HG03439 (cell line): ENCODE measurements at regions not wholly inside any gene's neighbourhood (a gene's known extent, or its start where the extent isn't known, plus 50 kb on each side); places are given as distances from the start of the nearest gene placed in this dataset.
"Not testable (repeated sequence)": the region's sequence is repeated elsewhere in the genome, so short reads cannot be mapped to it uniquely, and the experiment has no call there.

Experiments
- ATAC-seq: cut with Tn5 transposase; IDR thresholded peaks from one replicate; pipeline ENCODE4 v1.9.1; 2021; ENCODE audit warnings: mild to moderate bottlenecking, moderate library complexity; ENCODE audit not compliant: unreplicated experiment

DNA sequence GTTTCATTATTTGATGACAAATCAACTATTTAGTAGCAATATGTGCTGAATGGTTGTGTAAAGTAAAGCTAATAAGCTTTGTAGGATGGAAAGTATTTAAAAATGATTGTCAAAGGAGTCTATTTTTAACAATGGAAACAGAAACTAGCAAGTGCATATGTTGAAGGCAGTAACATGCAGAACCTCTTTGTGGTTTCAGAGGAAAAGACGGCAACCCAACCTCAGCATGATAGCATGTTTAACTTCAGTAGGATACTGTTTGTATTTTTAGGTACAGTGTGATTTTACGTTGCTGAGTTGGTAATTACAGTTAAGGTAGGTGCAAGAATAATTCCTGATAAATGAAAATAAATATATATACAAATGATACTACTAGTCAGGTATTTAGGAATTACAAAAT is 545.4 kb downstream of the CDY1 start:
- ATAC-seq = not testable (repeated sequence)

DNA sequence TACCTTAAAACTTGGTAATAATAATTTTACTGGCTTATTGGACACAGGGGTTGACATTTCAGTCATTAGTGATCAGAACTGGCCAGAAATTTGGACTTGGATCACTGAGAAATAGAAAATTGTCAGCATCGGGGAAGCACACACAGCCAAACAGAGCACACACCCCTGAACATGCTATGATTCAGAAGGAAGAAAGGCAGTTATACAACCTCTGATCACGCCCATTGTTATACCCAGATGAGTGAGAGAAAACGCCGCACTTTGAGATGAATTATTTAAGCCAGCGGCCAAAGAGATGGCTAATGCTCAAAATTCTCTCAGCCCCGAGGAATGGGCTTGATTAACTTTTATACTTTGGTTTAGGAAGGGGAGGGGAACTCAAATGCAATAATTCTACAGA is 557.4 kb downstream of the CDY1 start:
- ATAC-seq = not testable (repeated sequence)

DNA sequence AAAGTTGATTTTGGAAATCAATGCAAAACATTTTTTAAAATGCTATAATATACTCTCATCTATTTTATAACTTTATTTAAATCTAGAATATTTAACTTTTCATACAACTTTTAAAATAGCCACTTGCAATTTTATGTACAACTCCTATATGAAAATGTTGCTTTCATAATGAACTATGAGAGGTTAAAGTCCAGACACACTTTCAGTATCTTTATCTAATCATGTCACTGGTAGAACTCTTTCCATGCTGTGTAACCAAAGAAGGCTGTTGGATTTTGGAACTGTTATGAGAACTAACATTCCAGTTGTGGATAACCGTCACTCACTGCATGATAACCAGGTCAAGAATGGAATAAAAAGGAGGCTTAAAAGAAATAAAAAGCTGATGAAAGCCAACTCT is 603.1 kb downstream of the CDY1 start:
- peak; percentile 58 for ATAC-seq

DNA sequence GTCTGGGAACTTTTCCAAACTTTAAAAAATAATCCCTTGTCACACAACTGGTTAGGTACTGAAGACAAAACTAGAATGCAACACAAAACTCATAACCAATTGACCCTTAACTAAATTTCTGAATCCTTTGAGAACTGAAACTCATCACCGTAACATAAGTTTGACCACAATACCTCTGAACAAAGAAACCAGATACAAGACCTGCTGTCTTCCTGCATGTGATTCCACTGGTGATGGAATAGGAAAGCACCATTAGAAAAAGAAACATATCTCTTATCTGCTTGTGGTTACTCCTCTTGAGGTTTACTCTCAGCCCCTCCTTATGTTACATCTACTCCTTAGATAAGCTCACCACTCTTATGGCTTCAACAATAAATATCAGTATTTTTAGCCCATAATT is 603.6 kb downstream of the CDY1 start:
- ATAC-seq = peak; percentile 92

DNA sequence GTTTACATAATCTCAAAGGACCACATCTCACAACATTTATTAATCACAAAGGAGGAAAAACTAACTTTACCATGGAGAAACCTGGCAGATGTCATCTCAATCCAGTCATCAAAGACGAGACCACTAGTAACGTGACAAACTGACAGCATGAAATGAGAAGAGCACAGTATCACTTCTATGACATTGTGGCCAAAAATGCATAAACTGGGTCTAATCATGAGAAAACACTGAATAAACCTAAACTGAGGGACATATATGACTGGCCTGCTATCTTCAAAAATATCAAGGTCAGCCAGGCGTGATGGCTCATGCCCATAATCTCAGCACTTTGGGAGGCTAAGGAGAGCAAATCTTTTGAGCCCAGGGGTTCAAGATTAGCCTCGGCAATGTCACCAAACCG is 619.0 kb downstream of the CDY1 start:
- ATAC-seq = not testable (repeated sequence)

DNA sequence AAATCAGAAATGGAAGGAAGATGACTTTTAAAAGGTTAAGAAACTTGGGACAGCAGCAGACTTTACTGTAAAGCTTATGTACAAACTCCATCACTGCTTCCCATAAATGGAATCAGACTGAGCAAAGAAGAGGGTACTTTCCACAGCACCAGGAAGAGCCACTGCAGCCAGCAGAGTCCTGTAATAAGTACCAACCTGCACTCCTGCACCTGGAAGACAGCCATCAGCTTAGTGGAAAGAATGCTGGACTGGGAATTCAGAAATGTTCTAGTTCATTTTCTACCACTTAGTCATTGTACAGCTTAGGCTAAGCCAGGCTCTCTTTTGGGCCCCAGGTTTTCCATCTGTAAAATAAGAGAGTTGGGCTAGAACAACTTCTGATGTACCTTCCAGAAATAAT is 632.3 kb downstream of the CDY1 start:
- not testable (repeated sequence) for ATAC-seq

DNA sequence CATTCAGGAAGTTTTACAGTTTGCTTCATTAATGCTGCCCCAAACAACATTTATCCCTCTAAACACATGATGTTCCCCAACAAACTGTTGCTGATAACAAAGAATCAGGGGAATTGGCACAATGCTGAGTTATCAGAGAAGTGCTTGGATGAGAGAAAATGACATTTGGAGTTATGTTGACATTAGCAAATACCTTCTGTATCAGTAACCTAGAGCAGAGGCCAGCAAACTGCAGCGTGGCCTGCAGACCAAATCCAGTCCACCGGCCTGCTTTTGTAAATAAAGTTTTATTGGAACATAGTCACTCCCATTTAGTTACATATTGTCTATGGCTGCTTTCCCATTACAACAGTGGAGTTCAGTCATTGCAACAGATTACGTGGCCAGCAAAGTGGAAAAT is 643.5 kb downstream of the CDY1 start:
- not testable (repeated sequence) for ATAC-seq

DNA sequence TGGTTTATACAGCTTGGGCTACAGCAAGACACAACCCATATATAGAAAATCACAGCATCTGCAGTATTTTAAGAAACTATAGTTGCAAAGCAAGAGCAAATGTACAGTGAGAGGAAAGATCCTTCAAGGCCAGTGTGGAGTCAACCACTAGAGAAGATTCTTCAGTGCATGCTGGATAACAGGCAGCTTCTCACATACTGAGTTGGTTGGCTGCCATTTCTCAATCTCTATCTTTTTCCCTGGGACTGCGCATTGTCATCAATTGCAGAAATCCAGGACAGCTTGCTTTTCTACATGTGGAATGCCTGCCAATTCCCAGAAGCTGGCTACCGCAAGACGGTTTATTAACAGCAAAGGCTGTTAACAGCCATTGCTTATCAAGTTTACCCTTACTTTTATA is 646.5 kb downstream of the CDY1 start:
- not testable (repeated sequence) for ATAC-seq

DNA sequence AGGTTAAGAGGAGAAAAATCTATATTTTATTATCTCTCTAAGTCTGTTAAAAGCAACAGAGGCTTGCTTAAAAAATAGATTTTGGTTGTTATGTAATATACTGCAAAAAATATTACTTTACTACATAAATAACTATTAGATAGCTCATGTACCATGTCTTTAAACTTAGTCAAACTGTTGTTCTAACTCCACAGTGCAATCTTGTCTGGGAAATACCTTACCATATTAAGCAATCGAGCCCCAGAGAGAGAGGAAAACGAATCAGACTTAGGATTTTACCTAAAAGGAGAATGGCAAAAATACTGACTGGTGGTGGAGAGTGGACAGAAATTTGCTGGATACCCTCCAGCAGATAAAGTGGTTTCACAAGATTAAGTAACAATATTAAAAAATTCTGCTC is 647.0 kb downstream of the CDY1 start:
- not testable (repeated sequence) for ATAC-seq

DNA sequence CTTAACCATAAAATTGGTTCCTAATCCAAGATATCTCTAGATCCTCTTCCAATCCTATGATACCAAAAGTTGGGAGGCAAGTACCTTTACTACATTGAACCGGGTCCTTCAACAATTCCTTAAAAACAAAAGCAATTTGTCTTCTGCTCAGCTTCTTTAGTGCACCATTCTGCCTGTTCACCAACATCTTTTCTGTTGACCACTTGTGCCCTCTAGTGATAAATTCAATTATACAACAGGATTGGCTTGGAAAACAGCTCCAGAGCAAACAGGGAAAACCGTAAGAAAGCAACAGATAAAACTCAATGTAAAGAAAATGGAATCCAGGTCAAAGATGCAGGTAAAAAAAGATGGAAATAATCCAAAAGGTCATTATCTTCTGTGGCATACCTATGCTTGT is 651.2 kb downstream of the CDY1 start:
- not testable (repeated sequence) for ATAC-seq

DNA sequence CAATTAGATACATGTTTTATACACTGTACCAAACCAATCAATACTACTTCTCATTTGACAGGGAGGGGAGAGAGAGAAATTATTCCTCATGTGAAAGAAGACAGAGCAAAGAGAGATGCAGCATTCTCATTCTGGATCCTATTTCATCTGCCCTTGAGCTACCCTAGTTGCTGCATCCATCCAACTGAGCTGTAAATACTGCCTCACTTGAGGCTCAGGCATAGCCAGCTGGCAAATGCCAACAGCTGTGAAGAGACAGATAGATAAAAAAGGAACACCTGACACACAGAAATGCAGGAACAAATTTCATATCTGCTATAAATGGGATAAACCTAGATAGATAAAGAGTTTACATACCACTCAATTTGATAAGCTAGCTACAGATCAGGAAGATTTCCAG is 684.1 kb downstream of the CDY1 start:
- not testable (repeated sequence) for ATAC-seq

DNA sequence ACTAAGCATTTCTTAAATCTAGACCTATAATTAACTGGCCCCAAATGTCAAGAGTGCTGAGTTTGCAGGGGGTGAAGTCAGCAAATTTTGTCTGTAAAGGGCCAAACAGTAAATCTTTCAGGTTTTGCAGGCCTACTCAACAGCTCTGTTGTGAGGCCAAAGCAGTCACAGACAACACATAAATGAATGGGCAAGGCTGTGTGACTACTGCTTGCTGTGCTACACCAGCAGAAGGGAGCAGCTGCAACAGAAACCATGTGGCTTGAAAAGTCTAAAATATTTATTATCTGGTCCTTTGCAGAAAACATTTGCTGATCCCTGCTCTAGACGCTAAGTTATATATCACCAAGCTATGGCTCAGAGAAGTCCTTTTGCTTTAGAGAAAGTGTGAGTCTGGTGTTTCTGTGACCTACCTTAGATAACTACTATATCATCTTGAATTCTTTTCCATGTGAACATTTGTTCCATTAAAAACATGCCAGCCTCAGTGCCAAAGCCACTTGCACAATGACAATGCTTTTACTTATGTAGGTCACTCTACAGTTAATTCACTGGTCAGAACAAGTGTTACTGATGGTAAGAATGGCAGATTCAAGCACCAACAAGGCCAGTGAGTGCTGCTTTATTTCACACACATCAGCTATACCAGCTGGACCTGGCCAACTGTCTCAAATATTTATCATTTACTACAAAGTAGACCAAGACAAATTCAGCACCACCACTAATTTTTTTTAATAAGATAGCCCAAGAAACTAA is 684.9 kb downstream of the CDY1 start:
- ATAC-seq = not testable (repeated sequence)

DNA sequence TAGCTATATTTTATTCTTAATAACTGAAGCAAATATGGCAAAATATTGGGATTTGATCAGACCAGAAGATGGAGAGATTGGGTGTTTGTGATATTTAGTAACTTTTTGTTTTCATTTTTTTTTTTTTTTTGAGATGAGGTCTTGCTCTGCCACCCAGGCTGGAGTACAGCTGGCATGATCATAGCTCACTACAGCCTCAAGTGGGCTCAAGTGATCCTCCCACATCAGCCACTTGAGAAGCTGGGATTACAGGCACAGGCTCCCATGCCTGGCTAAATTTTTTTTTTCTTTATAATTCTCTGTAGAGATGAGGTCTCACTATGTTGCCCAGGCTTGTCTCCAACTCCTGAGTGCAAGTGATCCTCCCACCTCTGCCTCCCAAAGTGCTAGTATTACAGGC is 686.4 kb downstream of the CDY1 start:
- ATAC-seq = not testable (repeated sequence)

DNA sequence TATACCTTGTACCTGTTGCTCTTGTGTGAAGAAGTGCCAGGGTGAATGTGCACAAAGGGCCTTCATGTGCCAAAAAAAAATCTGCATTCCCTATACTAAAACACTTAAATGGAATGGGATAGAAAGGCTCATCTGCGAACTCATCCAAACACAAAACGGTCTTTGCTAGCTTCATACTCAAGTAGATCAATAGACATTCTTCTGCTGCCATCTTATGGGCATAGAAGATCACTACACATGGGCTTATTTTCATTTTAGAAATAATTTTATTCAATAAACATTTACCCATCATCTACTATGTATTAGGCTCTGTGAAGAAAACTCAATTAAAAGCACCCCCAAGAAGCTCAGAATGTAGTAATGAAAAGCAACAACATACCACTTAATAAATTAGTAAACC is 693.1 kb downstream of the CDY1 start:
- not testable (repeated sequence) for ATAC-seq

DNA sequence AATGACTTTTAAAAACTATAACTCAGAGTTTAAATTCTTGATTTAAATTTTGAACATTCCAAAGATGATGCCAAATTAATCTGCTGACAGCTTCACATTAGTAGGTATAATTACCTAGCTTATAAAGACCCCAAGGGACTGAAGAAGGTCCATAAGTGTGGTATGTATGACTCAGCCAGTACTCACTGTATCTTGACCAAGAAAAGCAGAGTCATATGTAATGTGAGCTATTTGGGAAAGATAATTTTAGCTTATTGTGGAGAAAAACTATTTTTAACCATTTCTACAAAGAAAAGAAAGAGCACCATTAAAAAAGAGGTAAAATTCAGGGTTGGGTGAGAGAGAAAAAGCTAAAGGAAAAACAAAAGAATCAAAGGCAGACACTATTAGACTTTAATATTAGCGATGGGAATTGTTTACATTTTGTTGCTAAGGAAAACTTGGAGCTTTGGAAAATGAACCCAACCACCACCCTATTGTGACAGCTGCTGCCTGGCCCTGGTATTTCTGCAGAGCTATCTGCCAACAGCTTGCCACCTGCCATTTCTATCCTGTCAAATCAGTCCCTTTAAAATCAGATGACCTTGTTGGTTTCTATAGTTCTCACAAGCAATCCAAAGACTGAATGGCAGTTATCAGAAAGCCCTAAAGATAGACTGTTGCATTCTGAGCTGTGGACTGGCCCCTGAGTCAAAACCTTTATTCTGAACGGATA is 697.7 kb downstream of the CDY1 start:
- ATAC-seq = not testable (repeated sequence)

DNA sequence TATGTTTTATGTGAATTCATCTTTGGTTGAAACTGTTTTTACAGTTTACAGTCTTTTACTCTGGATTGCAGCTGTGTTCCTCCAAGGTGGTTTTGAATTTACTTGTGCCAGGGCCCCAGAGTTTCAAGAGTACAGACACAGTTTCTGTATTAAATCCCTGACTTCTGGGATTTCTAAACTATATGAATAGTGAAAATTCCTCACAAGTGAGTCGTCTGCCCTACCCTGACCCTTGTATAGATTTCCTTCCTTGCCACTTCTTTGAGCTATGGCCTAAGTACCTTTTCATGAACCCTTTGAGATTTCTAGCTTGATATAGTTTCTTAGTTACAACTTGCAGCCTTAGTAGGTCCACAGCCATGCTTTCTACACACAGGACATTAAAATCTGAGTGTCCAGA is 700.8 kb downstream of the CDY1 start:
- ATAC-seq = not testable (repeated sequence)

DNA sequence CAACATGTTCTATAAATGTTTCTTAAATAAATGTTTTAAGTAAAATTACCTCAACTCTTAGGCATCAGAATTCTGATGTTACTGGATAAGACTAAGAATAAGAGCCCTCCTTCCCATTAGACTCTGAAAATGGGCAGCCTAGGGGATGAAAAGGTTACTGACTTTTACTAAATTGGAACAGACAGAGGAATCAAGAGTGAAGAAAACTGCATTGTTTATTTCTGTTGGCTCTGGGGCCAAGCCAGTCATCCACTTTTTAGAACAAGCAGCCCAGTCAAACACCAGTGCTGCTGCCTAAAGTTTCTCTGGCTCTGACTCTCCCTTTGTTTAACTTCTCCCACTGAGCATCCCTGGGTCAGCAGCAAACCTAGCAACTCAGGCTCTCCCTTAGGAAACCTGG is 731.0 kb downstream of the CDY1 start:
- ATAC-seq = not testable (repeated sequence)

DNA sequence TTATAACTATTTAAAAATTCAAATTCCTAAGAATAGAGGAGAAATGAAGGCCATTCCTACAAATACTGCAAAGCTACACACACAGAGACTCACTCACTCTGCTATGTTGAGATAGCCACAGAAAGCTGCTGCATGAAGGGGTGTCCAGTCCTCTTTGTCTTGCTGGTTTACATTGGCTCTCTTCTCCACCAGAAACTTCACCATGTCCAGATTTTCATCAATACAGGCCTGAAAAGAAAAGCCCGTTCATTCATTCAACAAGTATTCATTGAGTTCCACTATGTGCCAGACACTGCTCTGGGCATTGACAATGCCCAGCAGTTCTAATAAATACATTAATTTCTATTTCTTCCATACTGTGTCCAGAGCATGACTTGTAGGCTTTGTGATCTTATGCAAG is 732.3 kb downstream of the CDY1 start:
- ATAC-seq = no peak

DNA sequence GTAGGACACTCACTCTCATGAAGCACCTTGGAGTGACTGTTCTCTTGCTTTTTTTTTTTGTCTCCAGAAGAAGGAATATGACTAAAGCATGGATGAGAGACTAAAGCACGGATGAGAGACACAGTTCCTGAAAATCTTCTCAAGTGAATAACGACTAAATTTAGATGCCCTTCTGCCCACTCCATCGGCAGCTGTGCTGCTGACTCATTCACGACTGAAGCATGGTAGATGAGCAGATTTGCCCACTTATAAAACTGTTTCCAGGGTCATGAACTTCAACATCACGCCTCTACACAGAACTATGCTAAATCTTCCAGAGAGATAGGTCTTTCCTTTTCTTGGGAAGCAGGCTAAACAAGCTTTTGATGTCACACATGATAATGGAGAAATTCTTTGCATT is 738.0 kb downstream of the CDY1 start:
- ATAC-seq = not testable (repeated sequence)

DNA sequence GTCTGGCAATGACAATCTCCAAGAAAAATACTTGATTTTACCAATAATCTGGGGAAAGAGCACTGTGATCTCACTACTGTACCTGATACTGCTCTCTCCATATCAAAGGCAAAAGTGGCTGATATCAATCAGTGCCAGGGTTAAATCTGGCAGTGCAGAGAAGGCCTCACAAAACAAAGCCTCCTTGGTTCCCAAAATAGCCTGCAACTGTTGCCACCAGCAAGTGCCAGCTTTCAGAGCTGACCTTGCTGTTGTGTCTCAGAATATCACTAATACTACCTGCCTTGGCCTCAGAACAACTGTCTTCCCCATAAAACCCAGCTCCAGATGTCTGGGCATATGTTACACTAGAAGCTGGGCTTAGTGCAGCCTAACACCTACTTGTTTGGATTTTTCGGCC is 738.6 kb downstream of the CDY1 start:
- not testable (repeated sequence) for ATAC-seq

DNA sequence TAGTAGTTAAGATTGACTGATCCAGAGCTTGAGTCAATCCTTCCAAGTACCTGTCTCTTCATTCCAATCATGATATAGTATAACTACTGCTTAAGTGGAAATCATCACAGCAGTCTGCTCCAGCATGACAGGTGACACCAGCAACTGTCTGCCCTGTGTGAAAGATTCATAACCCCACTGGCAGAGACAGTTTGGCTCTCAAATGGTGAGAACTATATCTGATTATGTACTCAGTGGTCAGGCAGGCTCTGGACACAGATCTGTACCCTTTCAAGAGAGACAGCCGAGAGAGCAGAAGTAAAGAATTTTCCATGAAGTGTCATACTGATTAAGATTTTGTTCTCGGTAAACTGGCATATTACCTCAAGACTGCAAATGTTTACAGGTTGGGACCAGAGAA is 741.5 kb downstream of the CDY1 start:
- not testable (repeated sequence) for ATAC-seq

DNA sequence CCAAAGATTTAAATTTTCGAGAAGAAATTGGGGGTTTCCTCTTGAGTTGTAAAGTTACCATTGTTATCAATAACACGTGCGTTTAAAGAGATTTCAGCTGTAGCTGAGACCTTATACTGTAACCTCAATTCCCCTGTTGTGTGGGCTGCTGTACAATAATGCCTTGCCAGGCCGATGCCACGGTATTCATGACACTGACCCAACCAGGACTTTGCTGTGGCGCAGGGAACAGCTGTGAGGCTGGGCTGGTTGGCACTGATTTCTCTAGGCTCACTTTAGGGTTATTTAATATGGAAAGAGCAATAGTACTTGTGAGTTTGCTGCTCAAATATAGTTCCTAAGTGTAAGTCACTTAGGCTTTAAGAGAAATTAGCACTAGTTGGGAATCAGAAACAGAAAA is 744.2 kb downstream of the CDY1 start:
- ATAC-seq = not testable (repeated sequence)
